Type B pancreatic cell (in vitro differentiated cells): ENCODE measurements at regions not wholly inside any gene's neighbourhood (a gene's known extent, or its start where the extent isn't known, plus 50 kb on each side); places are given as distances from the start of the nearest gene placed in this dataset.

ENCODE experiments used
- DNase-seq: peaks from one replicate; pipeline ENCODE4 v3.0.0; 2021; ENCODE audit warnings: mixed read lengths; ENCODE audit not compliant: unreplicated experiment; ENCODE audit errors: extremely low spot score
- H3K27ac Mint-ChIP-seq: 2 replicates; pipeline ENCODE4 v1.8.0; 2021; ENCODE audit warnings: mild to moderate bottlenecking, mixed read lengths
- H3K27me3 Mint-ChIP-seq: 2 replicates; pipeline ENCODE4 v1.8.0; 2021; ENCODE audit warnings: mixed read lengths
- H3K36me3 Mint-ChIP-seq: 2 replicates; pipeline ENCODE4 v1.8.0; 2021; ENCODE audit warnings: mixed read lengths
- H3K4me1 Mint-ChIP-seq: one replicate; pipeline ENCODE4 v1.8.0; 2021; ENCODE audit warnings: mixed read lengths; ENCODE audit not compliant: unreplicated experiment
- H3K4me3 Mint-ChIP-seq: 2 replicates; pipeline ENCODE4 v1.8.0; 2021; ENCODE audit warnings: mild to moderate bottlenecking, mixed read lengths
- H3K9me3 Mint-ChIP-seq: 2 replicates; pipeline ENCODE4 v1.8.0; 2021; ENCODE audit warnings: mixed read lengths
- CTCF ChIP-seq: fragments of 200-600 bp; sonication (generic); conservative IDR thresholded peaks from 2 replicates; pipeline ENCODE4 v1.5.0; 2021; ENCODE audit warnings: antibody characterized with exemption, mild to moderate bottlenecking

GRCh38 chr9:106111039-106111730 is 416.8 kb downstream of the TMEM38B start:
- Mint-ChIP-seq H3K9me3 (peaks cover 4% of the 10 kb centered on the region), H3K4me3 (no peak overlapping the region), H3K27ac (no peak overlapping the region), H3K36me3 (no peaks in the 10 kb centered on the region), H3K27me3 (no peaks in the 10 kb centered on the region), H3K4me1 (peaks cover 28% of the 10 kb centered on the region)
- TF ChIP-seq CTCF = peak; percentile 59
- no peak for DNase-seq

GRCh38 chr9:106112935-106113334 is 418.6 kb downstream of the TMEM38B start:
- H3K27me3 Mint-ChIP-seq = no peaks in the 10 kb centered on the region
- TF ChIP-seq CTCF = no peak
- DNase-seq = no peak
- H3K4me1 Mint-ChIP-seq = peaks cover 28% of the 10 kb centered on the region
- peaks cover 7% of the 10 kb centered on the region for H3K9me3 Mint-ChIP-seq
- no peak overlapping the region for H3K27ac Mint-ChIP-seq
- H3K36me3 Mint-ChIP-seq = no peaks in the 10 kb centered on the region
- no peak overlapping the region for H3K4me3 Mint-ChIP-seq

GRCh38 chr9:106119176-106119575 is 424.8 kb downstream of the TMEM38B start:
- no peak for DNase-seq
- no peak overlapping the region for H3K27ac Mint-ChIP-seq
- no peak for TF ChIP-seq CTCF
- H3K27me3 Mint-ChIP-seq = no peaks in the 10 kb centered on the region
- peaks cover 7% of the 10 kb centered on the region for H3K9me3 Mint-ChIP-seq
- no peak overlapping the region for H3K4me3 Mint-ChIP-seq
- no peaks in the 10 kb centered on the region for H3K36me3 Mint-ChIP-seq
- H3K4me1 Mint-ChIP-seq = peaks cover 1% of the 10 kb centered on the region

GRCh38 chr9:106120071-106120470 is 425.7 kb downstream of the TMEM38B start:
- H3K27ac Mint-ChIP-seq = no peak overlapping the region
- no peak for TF ChIP-seq CTCF
- H3K36me3 Mint-ChIP-seq = no peaks in the 10 kb centered on the region

GRCh38 chr9:106127776-106128175 is 433.4 kb downstream of the TMEM38B start:
- Mint-ChIP-seq H3K36me3 (no peaks in the 10 kb centered on the region), H3K27me3 (no peaks in the 10 kb centered on the region), H3K9me3 (peaks cover 6% of the 10 kb centered on the region), H3K4me3 (no peak overlapping the region), H3K4me1 (no peaks in the 10 kb centered on the region), H3K27ac (no peak overlapping the region)
- TF ChIP-seq CTCF = no peak
- no peak for DNase-seq

More at GRCh38 chr9:106120071-106120470, 425.7 kb downstream of the TMEM38B start:
- DNase-seq = no peak
- H3K27me3 Mint-ChIP-seq = no peaks in the 10 kb centered on the region
- no peaks in the 10 kb centered on the region for H3K4me1 Mint-ChIP-seq
- peaks cover 7% of the 10 kb centered on the region for H3K9me3 Mint-ChIP-seq
- H3K4me3 Mint-ChIP-seq = no peak overlapping the region
